GM19043 (cell line): ENCODE measurements at regions not wholly inside any gene's neighbourhood (a gene's known extent, or its start where the extent isn't known, plus 50 kb on each side); places are given as distances from the start of the nearest gene placed in this dataset.

Source experiments
- ATAC-seq: cut with Tn5 transposase; IDR thresholded peaks from one replicate; pipeline ENCODE4 v1.9.1; 2021; ENCODE audit warnings: low read depth; ENCODE audit not compliant: unreplicated experiment

DNA sequence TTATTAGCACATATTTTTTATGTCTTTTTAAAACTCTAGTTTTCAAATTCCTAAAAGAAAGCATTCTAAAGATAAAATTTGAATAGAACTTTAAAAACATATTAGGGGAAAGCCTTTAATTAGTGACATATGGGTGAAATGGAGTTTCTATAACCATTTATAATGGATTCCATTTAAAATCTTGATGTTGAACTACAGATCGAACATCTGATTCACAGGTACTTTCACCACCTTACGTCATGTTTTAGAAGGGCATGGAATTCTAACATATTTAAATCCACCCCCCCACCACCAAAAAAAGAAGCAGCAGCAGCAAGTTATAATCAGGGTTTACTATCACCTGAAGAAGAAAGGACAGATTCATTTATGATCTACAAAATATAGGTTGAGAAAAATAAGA is 298.4 kb downstream of the SMOC2 start:
- no peak for ATAC-seq

DNA sequence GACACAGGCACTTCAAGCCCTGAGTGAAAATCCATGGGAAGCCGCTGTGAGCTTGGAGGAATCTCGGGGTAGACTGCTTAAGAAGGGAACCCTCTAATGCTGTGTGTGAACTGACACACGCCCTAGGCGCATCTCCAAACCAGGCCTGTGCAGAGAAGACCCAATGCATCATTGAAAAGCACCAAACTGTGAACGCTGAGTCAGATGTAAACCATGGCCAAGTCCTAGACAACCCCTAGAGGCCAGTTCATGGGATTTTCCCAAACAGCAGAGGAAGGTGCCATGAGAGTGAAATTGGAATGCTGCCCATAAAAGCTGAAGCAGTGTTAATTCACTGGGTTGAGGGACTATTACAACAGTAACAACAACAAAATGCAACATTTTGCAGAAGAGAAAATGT is 296.5 kb downstream of the SMOC2 start:
- no peak for ATAC-seq

DNA sequence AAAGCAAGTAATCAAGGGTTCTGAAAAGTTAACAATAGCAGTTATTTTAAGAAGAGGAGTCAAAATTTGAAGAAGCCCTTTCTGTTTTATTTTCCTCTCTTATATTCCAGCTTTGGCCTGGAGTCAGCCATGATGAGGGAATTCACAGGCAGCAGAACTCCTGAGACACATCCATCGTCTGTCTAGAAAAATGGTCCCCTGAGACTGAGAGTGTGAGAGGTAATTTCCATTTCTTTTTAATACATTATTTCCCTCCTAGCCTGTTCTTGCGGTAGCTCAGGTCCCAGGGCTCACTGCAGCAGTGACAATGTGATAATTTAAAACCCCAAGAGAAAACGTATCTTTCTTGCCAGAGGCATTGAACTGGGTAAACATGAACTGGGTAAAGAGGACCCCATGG is 296.0 kb downstream of the SMOC2 start:
- no peak for ATAC-seq

DNA sequence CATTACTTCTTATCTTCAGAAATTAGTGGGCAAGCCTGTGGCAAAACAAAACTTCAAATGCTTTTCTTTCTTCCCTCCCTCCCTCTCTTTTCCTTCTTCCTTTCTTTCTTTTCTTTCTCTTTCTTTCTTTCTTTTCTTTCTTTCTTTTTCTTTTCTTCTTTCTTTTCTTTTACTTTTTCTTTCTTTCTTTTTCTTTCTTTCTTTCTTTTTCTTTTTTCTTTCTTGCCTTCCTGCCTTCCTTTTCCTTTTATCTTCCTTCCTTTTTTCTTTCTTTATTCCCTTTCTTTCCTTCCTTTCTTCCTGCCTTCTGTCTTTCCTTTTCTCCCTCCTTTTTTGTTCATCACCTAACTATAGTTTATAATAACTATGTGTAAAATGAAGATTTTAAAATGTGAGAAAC is 295.1 kb downstream of the SMOC2 start:
- ATAC-seq: no peak

DNA sequence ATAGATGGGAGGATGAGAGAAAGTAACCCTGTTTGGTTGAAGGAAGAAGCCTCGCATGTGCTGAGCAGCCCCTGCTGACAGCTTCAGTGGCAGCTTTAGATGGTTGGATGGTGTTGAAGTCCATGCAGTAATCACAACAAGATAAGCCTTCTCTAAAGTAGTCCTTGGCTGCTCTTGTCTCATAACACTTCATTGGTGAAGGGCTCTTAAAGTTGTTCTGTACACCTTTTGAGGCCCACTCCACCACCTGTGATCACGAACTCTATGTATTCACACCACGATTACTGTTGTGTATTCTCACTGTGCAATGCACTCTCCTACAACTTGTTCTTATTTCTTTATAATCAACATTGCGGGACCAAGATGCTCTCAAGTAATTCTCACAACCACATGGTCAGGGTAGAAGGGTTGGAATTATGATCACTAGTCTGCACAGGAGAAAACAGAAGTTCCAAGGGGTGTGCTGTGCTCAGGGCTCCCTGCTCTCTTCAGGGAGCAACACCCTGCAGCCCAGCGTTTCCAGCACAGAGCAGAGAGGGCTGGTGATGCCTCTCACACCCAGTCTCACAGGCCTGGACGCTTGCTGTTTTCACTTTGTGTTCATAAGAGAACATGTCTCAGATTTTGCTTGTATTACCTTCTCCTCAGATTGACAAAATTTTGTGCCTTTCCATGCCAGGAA is 294.4 kb downstream of the SMOC2 start:
- no peak for ATAC-seq

DNA sequence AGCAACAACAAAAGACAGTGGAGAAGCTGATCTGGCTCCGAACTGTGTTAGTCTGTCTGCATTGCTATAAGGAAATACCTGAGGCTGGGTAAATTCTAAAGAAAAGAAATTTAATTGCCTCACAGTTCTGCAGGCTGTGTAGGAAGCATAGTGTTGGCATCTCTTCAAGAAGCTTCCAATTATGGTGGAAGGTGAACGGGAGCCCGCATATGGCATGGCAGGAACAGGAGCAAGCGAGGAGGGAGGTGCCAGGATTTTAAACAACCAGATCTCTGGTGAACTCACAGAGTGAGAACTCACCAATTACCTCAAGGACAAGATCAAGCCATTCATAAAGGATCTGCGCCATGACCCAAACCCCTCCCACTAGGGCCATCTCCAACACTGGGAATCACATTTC is 293.5 kb downstream of the SMOC2 start:
- ATAC-seq: no peak

DNA sequence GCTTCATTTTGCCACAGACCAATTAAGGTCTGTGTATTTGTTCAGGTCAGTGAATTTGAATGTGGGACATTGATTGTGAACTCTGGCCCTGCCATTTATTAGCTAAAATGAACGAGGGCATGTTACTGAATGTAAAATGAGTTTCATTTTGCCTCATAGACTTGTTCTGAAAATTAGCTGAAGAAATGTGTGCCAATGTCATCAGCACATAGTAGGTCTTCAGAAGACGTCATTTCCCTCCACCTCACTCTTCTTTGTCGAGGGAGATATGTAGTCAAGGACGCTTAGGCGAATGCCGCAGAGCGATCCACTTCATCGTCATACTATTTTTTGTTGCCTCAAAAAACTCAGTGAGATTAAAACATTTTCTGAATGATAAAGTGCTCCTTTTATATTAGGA is 291.7 kb downstream of the SMOC2 start:
- no peak for ATAC-seq

DNA sequence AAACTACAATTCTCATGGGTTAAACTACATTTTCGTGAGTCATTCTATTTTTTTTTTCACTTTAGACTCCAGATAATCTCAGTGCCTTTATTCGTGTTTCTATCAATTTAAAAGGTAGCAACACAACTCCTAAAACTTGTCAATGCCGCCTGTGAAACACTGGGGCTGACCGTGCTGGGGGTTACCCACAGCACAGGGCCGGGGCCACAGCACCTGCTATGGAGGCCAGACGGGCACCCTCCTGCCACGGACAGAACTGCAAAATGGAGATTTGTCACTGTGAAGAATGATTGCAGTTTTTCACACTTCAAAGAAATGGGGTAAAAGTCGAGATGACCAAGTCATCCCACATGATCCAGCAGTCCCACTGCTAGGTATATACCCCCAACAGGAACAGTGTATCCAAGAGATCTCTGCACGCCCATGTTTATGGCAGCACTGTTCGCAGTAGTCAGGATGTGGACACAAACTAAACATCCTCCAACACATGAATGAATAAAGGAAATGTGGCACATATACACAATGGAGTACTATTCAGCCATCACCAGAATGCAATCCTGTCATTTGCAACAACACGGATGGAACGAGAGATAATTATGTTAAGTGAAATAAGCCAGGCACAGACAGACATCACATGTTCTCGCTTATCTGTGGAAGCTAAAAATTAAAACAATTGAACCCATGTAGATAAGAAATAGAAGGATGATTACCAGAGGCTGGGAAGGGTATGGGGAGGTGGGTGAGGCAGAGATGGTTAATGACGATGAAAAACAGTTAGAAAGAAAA is 290.1 kb downstream of the SMOC2 start:
- no peak for ATAC-seq

DNA sequence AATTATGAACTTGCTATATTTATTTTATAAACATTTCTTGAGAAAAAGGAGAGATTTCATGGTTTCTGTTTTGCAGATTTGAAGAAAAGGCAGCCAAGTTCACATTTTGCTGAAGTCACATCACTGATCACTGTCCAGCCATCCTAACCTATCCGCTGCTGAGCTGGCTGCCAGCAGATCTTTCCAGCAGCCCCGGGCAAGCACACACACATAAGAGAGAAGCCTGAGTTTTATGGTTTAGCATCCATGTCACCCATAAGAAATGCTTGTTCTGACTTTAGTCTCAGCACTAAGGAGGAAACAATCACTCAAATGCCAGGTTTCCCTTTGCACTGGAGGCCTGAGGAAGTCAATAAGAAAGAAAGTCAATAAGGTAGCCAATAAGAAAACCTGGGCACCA is 287.1 kb downstream of the SMOC2 start:
- ATAC-seq: no peak

DNA sequence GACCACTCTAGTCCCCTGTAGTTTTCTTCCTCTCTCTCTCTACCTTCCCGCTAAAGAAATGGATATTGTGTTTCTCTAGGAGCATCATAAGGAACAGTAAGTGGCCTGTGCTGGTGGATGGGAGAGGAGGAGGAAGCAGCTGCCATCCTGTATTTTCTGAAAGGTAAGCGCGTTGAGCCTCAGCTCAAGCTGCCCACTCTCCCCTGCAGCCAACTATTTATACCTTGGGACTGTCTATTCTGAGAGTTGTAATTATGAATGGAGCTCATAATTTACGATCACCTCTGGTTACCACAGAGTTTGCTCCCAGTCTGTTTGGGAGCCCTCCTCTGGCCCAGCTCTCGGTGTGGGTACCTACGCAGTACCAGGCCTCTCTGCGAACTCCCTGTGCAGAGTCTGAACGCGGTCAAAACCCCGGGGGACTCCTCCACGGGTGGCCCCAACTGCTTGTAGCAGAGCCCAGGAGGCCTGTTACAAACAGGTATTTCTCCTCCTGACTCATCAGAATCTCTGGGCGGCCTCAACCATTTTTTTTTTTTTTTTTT is 285.4 kb downstream of the SMOC2 start:
- no peak for ATAC-seq

DNA sequence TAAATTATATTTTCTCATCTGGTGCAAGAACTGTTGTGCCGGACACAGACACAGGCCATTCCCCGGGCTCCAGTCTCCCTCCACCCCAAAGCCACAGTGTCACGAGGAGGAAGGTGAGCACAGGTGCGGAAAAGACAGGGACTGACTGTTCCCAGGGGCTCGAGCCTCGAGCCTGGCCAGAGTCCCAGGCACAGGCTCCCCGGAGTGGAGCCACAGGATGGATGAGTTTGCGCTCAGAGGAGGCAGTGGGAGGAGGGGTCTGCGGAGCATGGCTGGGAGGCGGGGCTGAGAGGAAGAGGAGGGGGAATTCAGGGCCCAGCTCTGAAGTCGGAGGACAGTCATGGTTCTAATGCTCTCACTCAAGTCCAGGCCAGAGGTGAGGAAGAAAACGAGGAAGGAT is 284.8 kb downstream of the SMOC2 start:
- ATAC-seq: no peak

DNA sequence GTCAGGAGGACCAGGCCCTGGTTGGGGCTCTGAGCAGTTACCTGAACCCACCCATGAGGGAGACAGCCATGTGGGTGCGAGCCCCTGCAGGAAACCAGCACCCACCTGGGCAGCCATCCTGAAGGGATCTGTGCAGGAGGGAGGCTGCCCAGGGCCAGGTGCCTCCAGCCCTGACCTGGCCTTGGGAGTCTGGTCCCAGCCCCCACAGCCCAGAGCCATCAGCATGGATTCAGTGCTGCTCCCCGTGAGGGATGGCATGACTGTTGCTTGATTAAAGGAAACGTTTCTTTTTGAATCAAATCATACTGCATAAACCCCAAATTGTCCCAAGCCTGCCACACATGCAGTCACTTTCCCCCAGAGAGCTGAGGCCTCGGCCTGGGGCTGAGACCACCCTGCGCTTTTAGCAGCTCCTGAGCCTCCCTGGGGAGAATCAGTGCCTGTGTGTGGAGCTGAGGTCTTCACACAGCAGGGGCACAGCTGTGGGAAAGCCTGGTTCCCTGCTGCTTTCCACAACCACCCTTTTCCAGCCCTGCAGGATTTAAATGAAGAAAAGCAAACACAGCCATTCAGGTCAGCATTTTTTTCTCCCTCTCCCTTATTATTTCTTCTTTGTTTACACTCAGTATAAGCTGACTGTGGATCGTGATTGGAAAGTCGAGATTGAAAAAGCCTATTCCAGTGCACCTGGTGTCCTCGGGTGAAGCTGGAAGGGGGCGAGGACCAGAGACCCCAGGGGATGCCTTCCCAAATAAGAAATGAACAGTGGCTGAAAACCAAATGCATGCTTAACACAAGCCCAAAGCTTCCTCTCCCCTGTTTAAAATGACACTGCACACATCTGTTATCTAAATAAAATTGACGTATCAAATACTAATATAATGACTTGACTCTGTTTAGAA is 283.9 kb downstream of the SMOC2 start:
- no peak for ATAC-seq

DNA sequence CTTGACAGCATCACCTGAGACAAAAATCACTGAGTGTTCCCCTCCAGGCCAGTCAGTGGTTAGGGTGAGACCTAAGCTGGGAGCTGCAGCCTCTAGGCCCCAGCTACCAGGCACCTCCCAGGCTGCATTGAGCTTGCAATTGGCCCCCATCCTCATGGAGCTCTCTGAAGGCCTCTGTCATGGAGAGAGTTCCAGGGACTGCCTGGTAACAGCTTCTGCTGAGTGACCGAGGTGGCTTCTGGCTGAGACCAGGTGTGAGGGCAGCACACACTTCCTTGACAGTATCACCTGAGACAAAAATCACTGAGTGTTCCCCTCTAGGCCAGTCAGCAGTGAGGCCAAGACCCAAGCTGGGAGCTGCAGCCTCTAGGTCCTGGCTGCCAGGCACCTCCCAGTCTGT is 283.0 kb downstream of the SMOC2 start:
- no peak for ATAC-seq

DNA sequence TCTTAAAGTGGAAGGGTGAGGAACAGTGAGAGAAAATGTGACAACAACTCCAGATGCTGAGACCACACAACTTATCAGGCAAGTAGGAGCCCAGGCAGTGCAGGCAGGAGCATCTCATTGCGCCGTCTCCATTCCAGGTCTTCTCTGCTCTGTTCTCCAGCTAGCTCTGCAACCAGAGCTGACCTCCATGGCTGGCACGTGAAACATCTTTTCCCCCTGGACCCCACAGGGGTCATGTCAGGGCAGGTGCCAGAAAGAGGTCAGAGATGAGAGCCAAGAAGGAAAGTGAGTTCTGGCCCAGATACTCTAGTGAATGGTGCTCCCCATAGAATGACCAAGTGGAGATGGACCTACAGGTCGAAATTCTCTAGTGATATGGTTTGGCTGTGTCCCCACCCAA is 281.4 kb downstream of the SMOC2 start:
- no peak for ATAC-seq

DNA sequence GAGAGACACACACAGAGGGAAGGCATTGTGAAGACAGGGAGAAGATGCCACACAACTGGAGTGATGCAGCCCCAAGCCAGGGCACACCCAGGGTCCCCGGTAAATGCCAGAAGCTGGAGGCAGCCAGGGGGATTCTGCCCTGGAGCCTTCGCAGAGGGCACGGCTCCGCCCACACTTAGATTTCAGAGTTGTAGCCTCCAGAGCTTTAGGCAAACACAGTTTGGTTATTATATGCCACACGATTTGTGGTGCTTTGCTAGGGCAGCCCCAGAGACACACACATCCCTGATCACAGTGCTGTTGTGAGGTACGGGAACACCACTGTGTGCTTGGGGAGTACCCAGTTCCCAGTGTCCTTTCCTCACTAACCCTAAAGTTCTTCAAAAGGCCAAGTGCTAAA is 280.6 kb downstream of the SMOC2 start:
- no peak for ATAC-seq

DNA sequence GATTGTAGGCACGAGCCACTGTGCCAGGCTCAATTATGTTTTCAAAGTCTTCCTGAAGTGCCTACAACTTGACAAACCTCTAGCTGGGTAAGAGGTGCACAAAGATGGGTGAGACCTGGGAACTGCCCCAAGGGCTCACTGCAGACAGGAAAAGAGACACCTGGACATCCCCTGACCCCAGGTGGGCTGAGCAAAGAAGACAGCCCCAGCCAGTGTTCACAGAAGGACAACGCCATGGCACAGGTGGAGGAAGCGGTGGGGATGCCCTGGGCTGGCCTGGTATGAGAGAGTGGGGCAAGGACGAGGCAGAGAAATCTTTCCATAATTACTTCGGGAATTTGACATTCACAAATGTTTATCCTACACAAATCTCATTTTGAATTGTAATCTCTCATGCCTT is 278.9 kb downstream of the SMOC2 start:
- no peak for ATAC-seq

DNA sequence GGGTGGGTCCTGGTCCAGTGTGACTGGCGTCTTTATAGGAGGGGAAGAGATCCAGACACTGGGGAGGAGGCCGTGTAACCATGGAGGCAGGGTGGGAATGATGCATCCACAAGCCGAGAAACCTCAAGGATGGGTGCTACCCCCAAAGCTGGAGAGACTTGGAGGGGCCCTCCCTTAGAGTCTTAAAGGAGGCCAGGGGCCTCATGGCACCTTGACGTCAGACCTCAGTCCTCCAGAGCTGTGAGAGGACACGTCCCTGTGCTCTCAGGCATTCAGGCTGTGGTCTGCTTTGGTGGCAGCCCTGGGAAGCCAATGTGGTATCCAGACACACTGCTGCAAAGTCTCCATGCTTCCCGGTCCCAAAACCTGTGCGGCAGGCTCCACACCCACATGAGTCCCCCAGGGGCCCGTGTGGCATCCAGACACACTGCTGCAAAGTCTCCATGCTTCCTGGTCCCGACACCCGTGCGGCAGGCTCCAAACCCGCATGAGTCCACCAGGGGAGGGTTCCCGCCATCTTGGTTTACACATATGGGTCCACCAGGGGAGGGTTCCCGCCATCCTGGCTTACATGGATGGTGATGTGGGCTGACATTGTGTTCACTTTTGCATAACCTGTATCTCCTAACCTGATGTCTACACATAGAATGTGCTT is 278.0 kb downstream of the SMOC2 start:
- ATAC-seq: no peak
